ENCODE measurements at regions not wholly inside any gene's neighbourhood (a gene's known extent, or its start where the extent isn't known, plus 50 kb on each side); places are given as distances from the start of the nearest gene placed in this dataset.

DNA sequence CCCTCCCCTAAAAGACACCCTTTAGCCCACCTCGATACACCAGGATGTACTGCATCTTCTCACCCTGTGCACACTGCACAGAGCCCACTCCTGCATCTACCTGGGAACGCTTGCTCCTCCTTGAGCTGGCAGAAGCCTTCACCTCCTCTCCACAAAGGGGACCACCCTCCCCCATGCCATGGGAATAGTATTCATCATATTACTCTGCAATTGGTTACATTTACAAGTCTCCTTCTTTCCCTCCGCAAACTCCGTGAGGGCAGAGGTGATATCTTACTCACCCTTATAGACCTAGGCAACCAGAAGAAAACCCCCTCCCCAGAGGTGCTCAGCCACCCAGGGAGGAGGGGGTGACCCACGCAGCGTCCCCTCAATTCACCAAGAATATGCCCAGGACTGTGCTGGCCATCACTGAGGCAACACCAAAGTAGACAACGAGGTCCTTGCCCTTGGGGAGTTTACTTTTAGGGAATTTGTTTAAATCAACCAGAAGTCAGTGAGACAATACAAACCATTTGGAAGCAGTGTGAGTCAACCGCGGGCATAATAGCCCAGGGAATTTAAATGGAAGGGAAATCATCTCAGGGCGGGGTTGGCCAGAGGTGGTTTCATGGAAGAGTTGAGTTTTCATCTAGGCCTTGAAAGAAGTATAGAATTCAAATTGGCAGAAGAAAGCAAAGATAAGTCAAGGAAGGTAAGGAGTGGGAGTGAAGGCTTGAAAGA is 214.5 kb downstream of the BARX2 start:
- TF ChIP-seq, protein P1, sequence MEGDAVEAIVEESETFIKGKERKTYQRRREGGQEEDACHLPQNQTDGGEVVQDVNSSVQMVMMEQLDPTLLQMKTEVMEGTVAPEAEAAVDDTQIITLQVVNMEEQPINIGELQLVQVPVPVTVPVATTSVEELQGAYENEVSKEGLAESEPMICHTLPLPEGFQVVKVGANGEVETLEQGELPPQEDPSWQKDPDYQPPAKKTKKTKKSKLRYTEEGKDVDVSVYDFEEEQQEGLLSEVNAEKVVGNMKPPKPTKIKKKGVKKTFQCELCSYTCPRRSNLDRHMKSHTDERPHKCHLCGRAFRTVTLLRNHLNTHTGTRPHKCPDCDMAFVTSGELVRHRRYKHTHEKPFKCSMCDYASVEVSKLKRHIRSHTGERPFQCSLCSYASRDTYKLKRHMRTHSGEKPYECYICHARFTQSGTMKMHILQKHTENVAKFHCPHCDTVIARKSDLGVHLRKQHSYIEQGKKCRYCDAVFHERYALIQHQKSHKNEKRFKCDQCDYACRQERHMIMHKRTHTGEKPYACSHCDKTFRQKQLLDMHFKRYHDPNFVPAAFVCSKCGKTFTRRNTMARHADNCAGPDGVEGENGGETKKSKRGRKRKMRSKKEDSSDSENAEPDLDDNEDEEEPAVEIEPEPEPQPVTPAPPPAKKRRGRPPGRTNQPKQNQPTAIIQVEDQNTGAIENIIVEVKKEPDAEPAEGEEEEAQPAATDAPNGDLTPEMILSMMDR (IDR thresholded peaks at IDR 0.05; ENCODE audit: unreplicated experiment), result no peak
- Mint-ChIP-seq H3K9me3 (no peaks in the 10 kb centered on the region), H3K27ac (no peak overlapping the region), H3K4me1 (peaks cover 36% of the 10 kb centered on the region), H3K36me3 (no peaks in the 10 kb centered on the region), H3K27me3 (ENCODE audit: low read depth) (no peaks in the 10 kb centered on the region), H3K4me3 (no peak overlapping the region)
- DNase-seq (ENCODE audit: low spot score in 2 of 2, unreplicated experiment in 2 of 2), result peak in 1 of 2 experiments; percentile 20

DNA sequence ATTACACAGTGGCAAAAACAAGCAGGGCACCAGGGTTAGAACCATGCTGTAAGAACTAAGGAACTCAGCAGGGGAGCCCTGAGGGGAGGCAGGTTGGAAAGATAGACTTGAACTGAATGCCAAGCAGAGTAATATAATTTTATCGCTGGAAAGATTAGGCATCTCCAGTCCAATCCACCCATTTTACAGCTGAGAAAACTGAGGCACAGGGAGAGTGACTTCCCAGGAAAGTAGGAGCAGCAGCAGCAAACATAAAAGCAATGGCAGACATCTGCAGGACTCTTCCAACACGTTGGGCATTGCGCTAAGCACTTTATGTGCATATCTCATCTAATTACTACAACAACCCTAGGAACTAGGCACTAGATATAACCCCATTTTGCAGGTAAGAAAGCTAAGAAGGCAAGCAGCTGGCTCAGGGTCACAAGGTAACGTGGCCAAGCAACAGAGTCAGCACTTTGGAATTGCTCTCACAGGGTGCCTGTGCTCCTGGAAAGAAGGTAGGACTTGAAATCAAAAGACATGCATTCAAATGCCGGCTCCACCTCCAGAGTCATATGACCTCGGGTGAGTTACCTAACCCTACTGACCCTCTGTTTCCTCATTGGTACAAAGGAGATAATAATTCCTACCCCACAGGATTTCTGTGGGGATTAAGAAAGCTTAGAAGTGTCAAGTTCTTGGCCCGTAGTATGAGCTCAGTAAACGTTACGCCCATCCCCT is 215.3 kb downstream of the BARX2 start:
- Mint-ChIP-seq H3K4me1 (peaks cover 41% of the 10 kb centered on the region), H3K4me3 (no peak overlapping the region), H3K36me3 (no peaks in the 10 kb centered on the region), H3K27me3 (ENCODE audit: low read depth) (no peaks in the 10 kb centered on the region), H3K27ac (no peak overlapping the region), H3K9me3 (no peaks in the 10 kb centered on the region)
- DNase-seq (ENCODE audit: low spot score in 2 of 2, unreplicated experiment in 2 of 2), result peak in 1 of 2 experiments; percentile 16
- TF ChIP-seq, protein P1 (IDR thresholded peaks at IDR 0.05; ENCODE audit: unreplicated experiment), result no peak

DNA sequence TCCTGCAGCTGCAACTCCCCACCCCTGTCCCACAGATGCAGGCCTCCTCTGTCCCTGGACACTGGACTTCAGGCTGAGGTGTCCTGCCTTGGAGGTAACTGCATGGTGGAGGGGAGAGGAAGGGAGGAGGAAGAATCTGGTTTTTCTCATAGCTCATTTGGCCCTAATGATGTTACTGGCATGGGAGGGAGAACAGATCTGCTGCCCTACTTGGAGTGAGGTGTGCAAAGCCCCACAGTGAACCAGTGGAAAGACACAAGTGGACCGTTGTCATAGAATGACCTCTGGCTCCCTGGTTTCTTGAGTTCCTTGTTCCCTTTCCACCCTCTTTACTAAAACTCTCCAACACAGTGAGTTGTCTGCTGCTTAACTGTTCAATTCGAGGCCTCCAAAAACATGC is 215.9 kb downstream of the BARX2 start:
- TF ChIP-seq, protein P1 (IDR thresholded peaks at IDR 0.05; ENCODE audit: unreplicated experiment), result no peak
- H3K9me3 Mint-ChIP-seq, result peaks cover 4% of the 10 kb centered on the region
- no peaks in the 10 kb centered on the region for H3K27me3 Mint-ChIP-seq (ENCODE audit: low read depth)
- no peaks in the 10 kb centered on the region for H3K36me3 Mint-ChIP-seq
- H3K4me3 Mint-ChIP-seq, result no peak overlapping the region
- H3K27ac Mint-ChIP-seq, result no peak overlapping the region
- no peak for DNase-seq (ENCODE audit: low spot score in 2 of 2, unreplicated experiment in 2 of 2)
- peaks cover 45% of the 10 kb centered on the region for H3K4me1 Mint-ChIP-seq

DNA sequence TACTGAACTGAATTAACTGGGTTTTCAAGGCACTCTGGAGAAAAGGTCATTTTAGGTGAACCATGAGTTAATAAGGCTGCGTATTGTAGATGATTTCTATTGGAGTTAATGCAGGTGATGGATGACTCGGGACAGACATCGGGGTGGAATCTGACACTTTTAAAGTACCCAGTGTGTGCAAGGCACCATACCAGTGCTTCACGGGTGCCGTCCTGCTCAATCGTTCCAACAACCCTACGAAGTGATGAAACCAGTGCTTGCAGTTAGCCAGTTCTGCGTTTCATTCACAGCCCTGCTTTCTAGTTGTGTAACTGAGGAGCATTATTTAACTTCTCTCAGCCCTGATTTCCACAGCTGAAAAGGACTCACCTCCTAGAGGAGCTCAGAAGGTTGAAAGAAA is 216.5 kb downstream of the BARX2 start:
- H3K27ac Mint-ChIP-seq, result peak overlapping the region; percentile 85
- H3K27me3 Mint-ChIP-seq (ENCODE audit: low read depth), result no peaks in the 10 kb centered on the region
- H3K4me1 Mint-ChIP-seq, result peaks cover 46% of the 10 kb centered on the region
- H3K9me3 Mint-ChIP-seq, result peaks cover 5% of the 10 kb centered on the region
- TF ChIP-seq, protein P1 (IDR thresholded peaks at IDR 0.05; ENCODE audit: unreplicated experiment), result no peak
- no peaks in the 10 kb centered on the region for H3K36me3 Mint-ChIP-seq
- H3K4me3 Mint-ChIP-seq, result no peak overlapping the region
- DNase-seq (ENCODE audit: low spot score in 2 of 2, unreplicated experiment in 2 of 2), result peak in 1 of 2 experiments; percentile 30

DNA sequence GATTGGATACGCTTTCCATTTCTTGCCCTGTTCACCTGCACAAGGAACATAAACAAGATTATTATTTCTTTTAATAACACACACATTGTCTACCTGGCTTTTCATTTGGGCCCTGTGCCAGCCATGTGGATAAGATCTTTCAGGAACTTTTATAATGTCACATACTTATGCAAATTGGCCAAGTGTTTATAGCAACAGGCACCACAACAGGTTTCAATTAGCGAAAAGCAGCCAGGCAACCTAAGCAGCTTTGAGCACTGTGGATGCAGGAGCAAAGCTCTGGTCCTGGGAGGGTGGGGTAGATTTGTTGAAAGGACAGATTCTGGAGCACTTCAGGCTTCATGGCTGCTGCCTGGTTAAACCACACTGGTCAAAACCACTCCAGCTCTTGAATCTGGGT is 217.4 kb downstream of the BARX2 start:
- Mint-ChIP-seq H3K4me1 (peaks cover 46% of the 10 kb centered on the region), H3K27ac (peak overlapping the region; percentile 85), H3K36me3 (no peaks in the 10 kb centered on the region), H3K9me3 (peaks cover 5% of the 10 kb centered on the region), H3K4me3 (no peak overlapping the region), H3K27me3 (ENCODE audit: low read depth) (no peaks in the 10 kb centered on the region)
- peak in 1 of 2 experiments; percentile 48 for DNase-seq (ENCODE audit: low spot score in 2 of 2, unreplicated experiment in 2 of 2)
- TF ChIP-seq, protein P1 (IDR thresholded peaks at IDR 0.05; ENCODE audit: unreplicated experiment), result no peak
